Nephron progenitor cell (in vitro differentiated cells): ENCODE measurements at regions not wholly inside any gene's neighbourhood (a gene's known extent, or its start where the extent isn't known, plus 50 kb on each side); places are given as distances from the start of the nearest gene placed in this dataset.
"Not testable (repeated sequence)": the region's sequence is repeated elsewhere in the genome, so short reads cannot be mapped to it uniquely, and the experiment has no call there.

ENCODE experiments used
- DNase-seq: peaks from one replicate; pipeline ENCODE4 v3.0.0; 2021
- H3K27ac Mint-ChIP-seq: 2 replicates; pipeline ENCODE4 v1.8.0; 2021; ENCODE audit warnings: mild to moderate bottlenecking, moderate library complexity, mixed read lengths
- H3K27me3 Mint-ChIP-seq: 2 replicates; pipeline ENCODE4 v1.8.0; 2021; ENCODE audit warnings: mild to moderate bottlenecking, low read depth, mixed read lengths; ENCODE audit not compliant: poor library complexity
- H3K36me3 Mint-ChIP-seq: 2 replicates; pipeline ENCODE4 v1.8.0; 2021; ENCODE audit warnings: low read depth, mixed read lengths
- H3K4me1 Mint-ChIP-seq: 2 replicates; pipeline ENCODE4 v1.8.0; 2021; ENCODE audit warnings: mixed read lengths
- H3K4me3 Mint-ChIP-seq: 2 replicates; pipeline ENCODE4 v1.8.0; 2021; ENCODE audit warnings: mild to moderate bottlenecking, moderate library complexity, mixed read lengths
- H3K9me3 Mint-ChIP-seq: 2 replicates; pipeline ENCODE4 v1.8.0; 2021; ENCODE audit warnings: mild to moderate bottlenecking, moderate library complexity, mixed read lengths
- CTCF ChIP-seq: fragments of 200-600 bp; sonication (generic); IDR thresholded peaks from 2 replicates; pipeline ENCODE4 v1.5.0; 2021; ENCODE audit warnings: antibody characterized with exemption

GRCh38 chr2:56981554-56981953 is 797.8 kb downstream of the CCDC85A start:
- H3K27me3 Mint-ChIP-seq, result no peaks in the 10 kb centered on the region
- no peak overlapping the region for H3K4me3 Mint-ChIP-seq
- no peaks in the 10 kb centered on the region for H3K4me1 Mint-ChIP-seq
- no peak for DNase-seq
- no peaks in the 10 kb centered on the region for H3K36me3 Mint-ChIP-seq
- no peak for TF ChIP-seq CTCF
- H3K27ac Mint-ChIP-seq, result no peak overlapping the region
- H3K9me3 Mint-ChIP-seq, result peaks cover 47% of the 10 kb centered on the region

GRCh38 chr2:56985609-56986008 is 801.8 kb downstream of the CCDC85A start:
- H3K9me3 Mint-ChIP-seq, result peaks cover 23% of the 10 kb centered on the region
- no peaks in the 10 kb centered on the region for H3K36me3 Mint-ChIP-seq
- H3K4me1 Mint-ChIP-seq, result no peaks in the 10 kb centered on the region
- H3K4me3 Mint-ChIP-seq, result no peak overlapping the region
- H3K27ac Mint-ChIP-seq, result no peak overlapping the region
- DNase-seq, result no peak
- no peak for TF ChIP-seq CTCF
- no peaks in the 10 kb centered on the region for H3K27me3 Mint-ChIP-seq

GRCh38 chr2:57022496-57022895 is 838.7 kb downstream of the CCDC85A start:
- peaks cover 48% of the 10 kb centered on the region for H3K9me3 Mint-ChIP-seq
- H3K27ac Mint-ChIP-seq, result no peak overlapping the region
- DNase-seq, result no peak
- no peak overlapping the region for H3K4me3 Mint-ChIP-seq
- H3K36me3 Mint-ChIP-seq, result no peaks in the 10 kb centered on the region
- no peaks in the 10 kb centered on the region for H3K27me3 Mint-ChIP-seq
- no peak for TF ChIP-seq CTCF
- H3K4me1 Mint-ChIP-seq, result no peaks in the 10 kb centered on the region

- Mint-ChIP-seq H3K4me3 (no peak overlapping the region), H3K27me3 (no peaks in the 10 kb centered on the region), H3K27ac (no peak overlapping the region), H3K9me3 (no peaks in the 10 kb centered on the region), H3K4me1 (no peaks in the 10 kb centered on the region), H3K36me3 (no peaks in the 10 kb centered on the region)
- TF ChIP-seq CTCF, result no peak
- no peak for DNase-seq
Observed at GRCh38 chr2:57044931-57045635, 861.3 kb downstream of the CCDC85A start.

GRCh38 chr2:57049273-57049672 is 865.5 kb downstream of the CCDC85A start:
- Mint-ChIP-seq H3K4me1 (no peaks in the 10 kb centered on the region), H3K4me3 (no peak overlapping the region), H3K9me3 (no peaks in the 10 kb centered on the region), H3K36me3 (no peaks in the 10 kb centered on the region), H3K27me3 (no peaks in the 10 kb centered on the region), H3K27ac (no peak overlapping the region)
- no peak for TF ChIP-seq CTCF
- DNase-seq, result no peak

GRCh38 chr2:57050007-57050406 is 866.2 kb downstream of the CCDC85A start:
- Mint-ChIP-seq H3K27ac (no peak overlapping the region), H3K27me3 (no peaks in the 10 kb centered on the region), H3K9me3 (peaks cover 1% of the 10 kb centered on the region), H3K36me3 (no peaks in the 10 kb centered on the region), H3K4me1 (no peaks in the 10 kb centered on the region), H3K4me3 (no peak overlapping the region)
- TF ChIP-seq CTCF, result no peak
- DNase-seq, result no peak

GRCh38 chr2:57066301-57066700 is 882.5 kb downstream of the CCDC85A start:
- not testable (repeated sequence) for H3K4me3 Mint-ChIP-seq

More at GRCh38 chr2:57066301-57066700, 882.5 kb downstream of the CCDC85A start:
- not testable (repeated sequence) for H3K9me3 Mint-ChIP-seq, H3K36me3 Mint-ChIP-seq, DNase-seq, H3K4me1 Mint-ChIP-seq, H3K27ac Mint-ChIP-seq, H3K27me3 Mint-ChIP-seq
